ENCODE measurements at regions not wholly inside any gene's neighbourhood (a gene's known extent, or its start where the extent isn't known, plus 50 kb on each side); places are given as distances from the start of the nearest gene placed in this dataset.

DNA sequence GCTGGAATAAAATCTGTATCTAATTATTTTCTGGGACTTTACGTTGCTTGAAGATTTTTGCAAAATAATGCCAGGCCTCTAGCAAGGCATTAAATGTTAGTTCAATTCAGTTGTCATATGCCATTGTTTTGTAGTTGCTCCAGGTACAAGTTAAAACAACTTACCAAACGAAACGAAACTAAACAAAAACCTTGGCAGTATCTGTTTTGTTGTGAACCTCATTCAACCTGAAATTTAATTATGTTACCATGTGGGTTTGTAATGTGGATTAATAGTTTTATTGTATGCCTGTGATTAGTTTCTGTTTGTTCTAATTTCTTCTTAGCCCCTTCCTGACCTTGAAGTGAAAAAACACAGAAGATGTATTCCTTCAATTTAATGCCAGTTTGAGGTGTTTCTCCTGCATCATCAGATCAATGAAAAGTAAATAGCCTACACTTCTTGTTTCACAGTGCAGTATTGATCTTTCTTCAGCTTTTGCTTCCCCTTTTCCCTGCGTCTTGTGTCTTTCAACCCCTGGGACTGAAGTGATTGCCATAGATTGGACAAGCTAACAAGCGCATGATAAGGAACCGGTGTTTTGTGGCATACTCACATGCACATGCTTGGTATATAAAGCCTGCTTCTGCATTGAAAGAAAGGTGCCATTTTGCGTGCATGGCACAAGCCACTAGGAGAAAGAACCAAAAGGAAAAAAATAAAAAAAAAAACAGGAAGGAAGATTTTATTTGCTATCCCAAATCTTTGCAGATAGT lies 699.0 kb upstream of the ARRDC3 start:
- in situ Hi-C loops (cut with HindIII; ENCODE audit: low pct_unique_long_range_greater_than_20kb, low sequenced_read_pairs) (no loop called here), intact Hi-C loops (cut with micrococcal nuclease; ENCODE audit: unreplicated experiment) (no loop called here)
- peak; percentile 58; the same call in 1 of the 2 replicates for ATAC-seq
- DNase-seq (ENCODE audit: low read depth, low spot score), result no peak
- BruUV-seq (replicated peaks), result no TSS peak
- ChIA-PET CTCF (no interaction called here), POLR2A (no interaction called here)
- no peaks in the 10 kb centered on the region for H3K36me3 ChIP-seq (ENCODE audit: control insufficient read depth, insufficient read depth, low read length)
- peak overlapping the region; percentile 7 to 38; a peak in 3 of 4 replicates for H3K4me3 ChIP-seq (ENCODE audit: low read depth in 2 of 2, low read length in 2 of 2)
- H3K4me1 ChIP-seq (ENCODE audit: control insufficient read depth, insufficient read depth, low read length), result peaks cover 6% of the 10 kb centered on the region
- peak overlapping the region; percentile 58 for H3K27ac ChIP-seq (ENCODE audit: low read length)
- TF ChIP-seq, protein P1, sequence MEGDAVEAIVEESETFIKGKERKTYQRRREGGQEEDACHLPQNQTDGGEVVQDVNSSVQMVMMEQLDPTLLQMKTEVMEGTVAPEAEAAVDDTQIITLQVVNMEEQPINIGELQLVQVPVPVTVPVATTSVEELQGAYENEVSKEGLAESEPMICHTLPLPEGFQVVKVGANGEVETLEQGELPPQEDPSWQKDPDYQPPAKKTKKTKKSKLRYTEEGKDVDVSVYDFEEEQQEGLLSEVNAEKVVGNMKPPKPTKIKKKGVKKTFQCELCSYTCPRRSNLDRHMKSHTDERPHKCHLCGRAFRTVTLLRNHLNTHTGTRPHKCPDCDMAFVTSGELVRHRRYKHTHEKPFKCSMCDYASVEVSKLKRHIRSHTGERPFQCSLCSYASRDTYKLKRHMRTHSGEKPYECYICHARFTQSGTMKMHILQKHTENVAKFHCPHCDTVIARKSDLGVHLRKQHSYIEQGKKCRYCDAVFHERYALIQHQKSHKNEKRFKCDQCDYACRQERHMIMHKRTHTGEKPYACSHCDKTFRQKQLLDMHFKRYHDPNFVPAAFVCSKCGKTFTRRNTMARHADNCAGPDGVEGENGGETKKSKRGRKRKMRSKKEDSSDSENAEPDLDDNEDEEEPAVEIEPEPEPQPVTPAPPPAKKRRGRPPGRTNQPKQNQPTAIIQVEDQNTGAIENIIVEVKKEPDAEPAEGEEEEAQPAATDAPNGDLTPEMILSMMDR (IDR thresholded peaks at IDR 0.05), result no peak
- TF ChIP-seq, protein P2, sequence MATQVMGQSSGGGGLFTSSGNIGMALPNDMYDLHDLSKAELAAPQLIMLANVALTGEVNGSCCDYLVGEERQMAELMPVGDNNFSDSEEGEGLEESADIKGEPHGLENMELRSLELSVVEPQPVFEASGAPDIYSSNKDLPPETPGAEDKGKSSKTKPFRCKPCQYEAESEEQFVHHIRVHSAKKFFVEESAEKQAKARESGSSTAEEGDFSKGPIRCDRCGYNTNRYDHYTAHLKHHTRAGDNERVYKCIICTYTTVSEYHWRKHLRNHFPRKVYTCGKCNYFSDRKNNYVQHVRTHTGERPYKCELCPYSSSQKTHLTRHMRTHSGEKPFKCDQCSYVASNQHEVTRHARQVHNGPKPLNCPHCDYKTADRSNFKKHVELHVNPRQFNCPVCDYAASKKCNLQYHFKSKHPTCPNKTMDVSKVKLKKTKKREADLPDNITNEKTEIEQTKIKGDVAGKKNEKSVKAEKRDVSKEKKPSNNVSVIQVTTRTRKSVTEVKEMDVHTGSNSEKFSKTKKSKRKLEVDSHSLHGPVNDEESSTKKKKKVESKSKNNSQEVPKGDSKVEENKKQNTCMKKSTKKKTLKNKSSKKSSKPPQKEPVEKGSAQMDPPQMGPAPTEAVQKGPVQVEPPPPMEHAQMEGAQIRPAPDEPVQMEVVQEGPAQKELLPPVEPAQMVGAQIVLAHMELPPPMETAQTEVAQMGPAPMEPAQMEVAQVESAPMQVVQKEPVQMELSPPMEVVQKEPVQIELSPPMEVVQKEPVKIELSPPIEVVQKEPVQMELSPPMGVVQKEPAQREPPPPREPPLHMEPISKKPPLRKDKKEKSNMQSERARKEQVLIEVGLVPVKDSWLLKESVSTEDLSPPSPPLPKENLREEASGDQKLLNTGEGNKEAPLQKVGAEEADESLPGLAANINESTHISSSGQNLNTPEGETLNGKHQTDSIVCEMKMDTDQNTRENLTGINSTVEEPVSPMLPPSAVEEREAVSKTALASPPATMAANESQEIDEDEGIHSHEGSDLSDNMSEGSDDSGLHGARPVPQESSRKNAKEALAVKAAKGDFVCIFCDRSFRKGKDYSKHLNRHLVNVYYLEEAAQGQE (IDR thresholded peaks at IDR 0.05; ENCODE audit: insufficient read depth in 1 of 2, low read depth in 2 of 2, low read length in 1 of 2), result no peak
- TF ChIP-seq POLR2AphosphoS5 (IDR thresholded peaks at IDR 0.05; ENCODE audit: low read depth, low read length), result no peak
- TF ChIP-seq SIN3A (IDR thresholded peaks at IDR 0.05; ENCODE audit: borderline replicate concordance, insufficient read depth, low read depth, low read length), result no peak
- TF ChIP-seq TCF7L2 (IDR thresholded peaks at IDR 0.05; ENCODE audit: low read depth, low read length), result no peak
- no peaks in the 10 kb centered on the region for H3K27me3 ChIP-seq (ENCODE audit: control insufficient read depth, insufficient read depth, low read length)
- no peaks in the 10 kb centered on the region for H3K9me3 ChIP-seq (ENCODE audit: control insufficient read depth, insufficient read depth, low read depth, low read length)

DNA sequence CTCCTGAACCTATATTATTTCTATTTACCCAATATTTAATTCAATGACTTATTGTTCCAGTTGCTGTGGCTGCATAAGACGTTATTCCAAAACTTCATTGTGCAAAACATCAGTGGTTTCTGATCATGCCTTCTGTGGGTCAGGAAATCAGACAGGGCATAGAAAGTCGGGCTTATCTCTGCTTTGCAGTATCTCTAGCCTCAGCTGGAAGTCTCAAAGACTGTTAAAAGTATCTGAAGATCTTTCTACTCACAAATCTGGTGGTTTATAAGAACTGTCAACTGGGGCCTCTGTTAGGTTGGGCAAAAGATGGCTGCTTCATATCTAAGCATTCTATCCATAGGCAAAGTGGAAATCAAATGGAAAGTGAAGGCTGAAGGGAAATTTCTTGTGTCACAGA lies 687.7 kb upstream of the ARRDC3 start:
- Histone ChIP-seq H3K9me3 (ENCODE audit: control insufficient read depth, insufficient read depth, low read depth, low read length) (no peaks in the 10 kb centered on the region), H3K36me3 (ENCODE audit: control insufficient read depth, insufficient read depth, low read length) (no peaks in the 10 kb centered on the region), H3K27ac (ENCODE audit: low read length) (no peak overlapping the region), H3K4me1 (ENCODE audit: control insufficient read depth, insufficient read depth, low read length) (no peaks in the 10 kb centered on the region), H3K27me3 (ENCODE audit: control insufficient read depth, insufficient read depth, low read length) (no peaks in the 10 kb centered on the region), H3K4me3 (ENCODE audit: low read depth in 2 of 2, low read length in 2 of 2) (no peak overlapping the region)
- BruUV-seq (replicated peaks), result no TSS peak
- ChIA-PET POLR2A (no interaction called here), CTCF (no interaction called here)
- ATAC-seq (no peak), DNase-seq (ENCODE audit: low read depth, low spot score) (no peak)
- in situ Hi-C loops (cut with HindIII; ENCODE audit: low pct_unique_long_range_greater_than_20kb, low sequenced_read_pairs), result no loop called here
- no peak for TF ChIP-seq TCF7L2 (IDR thresholded peaks at IDR 0.05; ENCODE audit: low read depth, low read length)
- TF ChIP-seq, protein P1 (IDR thresholded peaks at IDR 0.05), result no peak
- no peak for TF ChIP-seq SIN3A (IDR thresholded peaks at IDR 0.05; ENCODE audit: borderline replicate concordance, insufficient read depth, low read depth, low read length)
- TF ChIP-seq POLR2AphosphoS5 (IDR thresholded peaks at IDR 0.05; ENCODE audit: low read depth, low read length), result no peak
- TF ChIP-seq, protein P2 (IDR thresholded peaks at IDR 0.05; ENCODE audit: insufficient read depth in 1 of 2, low read depth in 2 of 2, low read length in 1 of 2), result no peak
- intact Hi-C loops (cut with micrococcal nuclease; ENCODE audit: unreplicated experiment), result no loop called here
